HG02884 (cell line): ENCODE measurements at regions not wholly inside any gene's neighbourhood (a gene's known extent, or its start where the extent isn't known, plus 50 kb on each side); places are given as distances from the start of the nearest gene placed in this dataset.

Experiments used
- ATAC-seq: cut with Tn5 transposase; IDR thresholded peaks from one replicate; pipeline ENCODE4 v1.9.1; 2021; ENCODE audit warnings: mild to moderate bottlenecking, moderate library complexity; ENCODE audit not compliant: unreplicated experiment

DNA sequence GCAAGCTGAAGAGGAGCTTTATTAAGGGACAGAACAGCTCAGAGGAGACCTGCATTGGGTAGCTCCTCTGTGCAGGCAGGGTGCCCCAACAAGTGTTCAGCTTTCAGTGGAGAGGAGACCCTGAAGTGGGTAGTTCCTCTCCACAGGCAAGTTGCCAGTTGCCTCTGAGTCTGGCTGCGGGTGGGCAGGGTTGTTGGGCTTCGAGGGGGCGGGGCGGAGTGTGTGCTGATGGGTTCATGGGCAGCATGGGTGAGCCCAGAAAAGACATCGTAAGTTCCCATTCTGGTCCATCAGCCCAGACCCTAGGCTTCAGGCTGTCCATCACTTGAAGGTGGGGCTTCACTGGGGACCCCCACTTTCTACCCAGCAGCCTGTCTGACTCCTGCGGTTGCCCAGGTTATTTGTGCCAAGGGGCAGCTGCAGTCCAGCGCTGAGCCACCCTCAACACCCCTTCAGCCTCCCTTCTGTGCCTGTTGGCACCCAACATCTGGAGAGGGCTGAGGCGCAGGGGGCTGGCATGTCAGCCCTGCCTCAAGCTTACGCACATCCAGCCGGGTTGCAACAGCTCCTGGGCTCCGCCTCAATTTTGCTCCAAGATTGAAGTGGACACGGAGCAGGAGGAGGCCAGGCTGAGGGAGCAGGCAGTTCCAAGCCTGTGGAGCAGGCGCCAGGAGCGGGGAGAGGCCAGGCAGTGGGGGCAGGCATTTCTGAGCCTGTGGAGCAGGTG lies 350.5 kb upstream of the PCDH20 start:
- ATAC-seq: no peak

DNA sequence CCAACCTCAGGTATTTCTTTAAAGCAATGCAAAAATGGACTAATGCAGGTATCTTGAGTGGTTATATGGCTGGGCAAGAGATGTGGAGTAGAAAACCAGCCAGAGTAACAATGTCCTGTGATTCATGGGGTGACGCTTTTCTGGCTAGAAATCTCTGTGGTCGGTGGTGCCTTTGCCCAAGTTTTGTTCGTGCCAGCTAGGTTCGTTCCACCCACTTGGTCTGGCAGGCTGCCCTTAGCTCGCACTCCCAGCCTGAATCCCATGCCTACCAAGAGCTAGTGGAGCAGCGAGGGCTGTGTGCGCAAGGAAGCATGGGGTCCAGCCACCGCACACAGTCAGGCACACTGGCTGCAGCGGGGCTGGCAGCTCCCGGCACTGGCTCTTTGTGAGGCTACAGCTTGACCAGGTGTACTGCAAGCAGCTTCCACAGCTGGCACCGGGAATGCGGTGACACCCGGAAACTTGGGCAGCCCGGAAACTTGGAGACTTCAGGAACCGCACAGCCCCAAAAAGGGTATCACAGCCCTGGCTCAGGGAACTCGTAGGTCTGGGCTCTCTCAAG lies 349.6 kb upstream of the PCDH20 start:
- ATAC-seq: no peak

DNA sequence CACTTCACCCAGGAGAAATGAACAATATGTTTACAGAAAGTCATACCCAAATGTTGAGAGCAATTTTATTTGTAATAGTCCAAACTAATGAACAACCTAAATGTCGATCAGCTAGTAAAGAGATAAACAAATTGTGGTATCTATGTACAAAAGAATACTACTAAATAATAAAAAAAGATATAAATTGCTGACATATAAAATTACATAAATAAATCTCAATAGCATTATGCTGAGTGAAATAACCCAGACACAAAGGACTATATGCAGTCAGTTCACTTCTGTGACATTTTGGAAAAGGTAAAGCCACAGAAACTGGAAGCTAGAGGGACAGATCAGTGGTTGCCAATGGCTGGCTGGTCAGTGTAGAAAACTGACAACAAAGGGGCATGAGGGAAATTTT lies 346.0 kb upstream of the PCDH20 start:
- ATAC-seq: no peak

DNA sequence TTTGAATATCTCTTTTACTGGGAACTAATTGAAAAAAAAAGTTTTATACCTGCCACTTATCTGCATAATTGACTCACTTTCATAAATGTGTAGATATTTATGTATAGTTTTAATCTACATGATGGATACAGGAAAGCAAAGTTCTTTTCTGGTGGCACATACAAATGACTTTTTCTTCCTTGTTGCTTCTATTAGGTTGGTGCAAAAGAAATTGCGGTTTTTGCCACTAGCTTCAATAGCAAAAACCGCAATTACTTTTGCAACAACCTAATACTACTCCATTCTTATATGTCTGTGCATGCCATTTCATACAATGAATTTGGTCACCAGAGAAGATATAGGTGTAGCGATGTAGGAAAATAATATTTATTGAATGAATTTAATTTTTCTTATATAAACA lies 344.5 kb upstream of the PCDH20 start:
- ATAC-seq: no peak

DNA sequence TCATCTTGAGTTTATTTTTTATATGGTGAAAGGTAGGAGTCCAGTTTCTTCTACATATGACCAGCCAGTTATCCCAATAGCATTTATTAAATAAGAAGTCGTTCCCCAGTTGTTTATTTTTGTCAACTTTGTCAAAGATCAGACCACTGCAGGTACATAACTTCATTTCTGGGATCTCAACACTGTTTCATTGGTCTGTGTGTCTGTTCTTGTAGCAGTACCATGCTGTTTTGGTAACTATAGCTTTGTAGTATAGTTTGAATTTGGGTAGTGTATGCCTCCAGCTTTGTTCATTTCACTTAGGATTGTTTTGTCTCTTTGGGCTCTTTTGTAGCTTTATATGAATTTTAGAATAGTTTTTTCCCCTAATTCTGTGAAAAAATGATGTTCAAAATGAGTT lies 340.4 kb upstream of the PCDH20 start:
- no peak for ATAC-seq

DNA sequence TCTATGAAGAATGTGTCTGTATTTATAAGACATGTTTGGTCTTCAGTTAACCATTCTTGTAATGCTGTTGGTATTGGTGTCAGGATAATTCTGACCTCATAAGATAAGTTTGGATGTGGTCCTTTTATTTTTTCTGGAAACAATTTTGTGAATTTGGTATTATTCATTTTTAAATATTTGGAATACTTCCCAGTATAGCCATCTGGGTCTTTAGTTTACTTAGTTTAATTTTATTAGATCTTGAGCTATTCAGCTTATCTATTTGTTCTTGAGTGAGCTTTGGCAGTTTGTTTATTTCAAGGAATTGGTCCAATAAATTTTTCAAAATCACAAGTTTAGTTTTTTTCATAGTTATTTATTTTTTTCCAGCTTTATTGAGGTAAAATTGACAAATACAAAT lies 335.4 kb upstream of the PCDH20 start:
- ATAC-seq: no peak

DNA sequence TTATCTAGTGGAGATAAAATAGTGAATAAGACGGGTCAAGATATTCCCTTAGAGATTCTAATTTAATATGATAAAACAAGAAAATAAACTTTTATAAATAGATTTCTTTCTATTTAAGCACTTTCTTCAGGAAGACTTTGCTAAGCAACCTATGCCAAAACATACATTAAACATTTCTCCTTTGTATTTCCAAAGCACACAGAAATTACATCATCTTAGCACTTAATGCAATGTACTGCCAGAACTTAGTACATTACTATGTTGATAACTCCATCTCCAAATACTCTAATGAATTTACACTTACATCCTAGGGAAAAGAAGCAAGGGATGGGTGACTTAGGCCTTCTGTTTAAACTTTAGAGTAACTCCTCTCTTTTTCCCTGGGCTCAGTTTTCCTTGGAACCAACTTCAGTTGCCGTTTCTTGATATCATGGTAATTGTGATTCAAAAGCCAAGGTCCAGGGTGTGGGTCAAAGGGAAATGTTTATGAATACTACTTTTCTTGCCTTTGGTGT lies 322.6 kb upstream of the PCDH20 start:
- no peak for ATAC-seq

DNA sequence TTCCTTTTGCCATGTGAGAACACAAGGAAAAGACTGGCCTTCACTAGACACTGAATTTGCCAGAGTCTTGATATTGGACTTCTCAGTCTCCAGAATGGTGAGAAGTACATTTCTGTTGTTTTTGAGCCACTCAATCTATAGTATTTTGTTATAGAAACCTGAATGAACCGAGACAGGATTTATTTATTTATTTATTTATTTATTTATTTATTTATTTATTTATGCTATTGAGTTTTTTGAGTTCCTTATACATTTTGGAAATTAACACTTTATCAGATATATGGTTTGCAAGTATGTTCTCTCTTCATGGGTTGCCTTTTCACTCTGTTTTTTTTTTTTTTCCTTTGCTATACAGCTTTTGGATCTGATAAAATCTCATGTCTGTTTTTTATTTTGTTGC lies 319.0 kb upstream of the PCDH20 start:
- ATAC-seq: no peak

DNA sequence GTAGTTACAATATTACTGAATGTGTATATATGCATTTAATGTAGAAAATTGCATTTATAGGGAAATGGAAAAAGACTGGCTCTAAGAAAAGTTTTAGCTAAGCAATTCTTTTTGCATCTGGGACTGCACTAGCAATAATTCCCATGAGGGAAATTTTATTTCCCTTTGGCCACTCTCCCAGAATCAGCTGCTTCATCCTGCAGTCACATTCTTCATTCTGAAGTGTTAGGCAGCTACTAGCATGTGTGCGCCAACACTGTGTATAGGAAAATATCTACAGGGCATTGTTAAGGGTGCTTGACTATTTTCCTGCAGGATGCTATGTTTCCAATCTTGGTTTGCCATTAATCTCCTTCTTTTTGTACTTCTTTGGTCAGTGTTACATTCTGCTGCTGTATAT lies 312.8 kb upstream of the PCDH20 start:
- ATAC-seq: no peak

DNA sequence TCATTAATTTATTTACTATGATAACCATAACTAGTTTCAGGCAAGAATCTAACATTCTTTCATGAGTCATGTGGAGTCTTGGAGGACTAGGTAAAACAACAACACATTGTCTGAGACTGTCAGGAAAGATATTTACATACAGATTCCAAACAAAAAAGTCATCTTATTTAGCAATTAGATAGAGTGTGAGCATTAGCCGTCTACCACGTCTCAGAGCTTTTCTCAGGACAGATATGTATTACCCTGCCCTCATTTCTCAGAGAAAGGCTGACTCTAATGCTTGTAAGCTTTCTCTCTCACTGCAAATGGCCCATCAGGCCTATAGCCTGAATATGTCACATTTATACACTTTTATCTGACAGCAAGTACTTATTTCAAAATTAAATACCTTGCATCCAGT lies 312.1 kb upstream of the PCDH20 start:
- ATAC-seq: no peak

DNA sequence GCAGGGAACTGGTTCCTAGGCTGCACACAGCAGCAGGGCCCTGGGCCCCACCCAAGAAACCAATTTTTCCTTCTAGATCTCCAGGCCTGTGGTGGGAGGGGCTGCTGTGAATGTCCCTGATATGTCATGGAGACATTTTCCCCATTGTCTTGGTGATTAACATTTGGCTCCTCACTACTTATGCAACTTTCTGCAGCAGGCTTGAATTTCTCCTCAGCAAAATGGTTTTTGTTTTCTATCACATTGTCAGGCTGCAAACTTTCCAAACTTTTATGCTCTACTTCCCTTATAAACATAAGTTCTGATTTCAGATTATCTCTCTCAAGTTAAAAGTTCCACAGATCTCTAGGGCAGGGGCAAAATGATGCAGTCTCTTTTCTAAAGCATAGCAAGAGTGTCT lies 310.2 kb upstream of the PCDH20 start:
- ATAC-seq: no peak

DNA sequence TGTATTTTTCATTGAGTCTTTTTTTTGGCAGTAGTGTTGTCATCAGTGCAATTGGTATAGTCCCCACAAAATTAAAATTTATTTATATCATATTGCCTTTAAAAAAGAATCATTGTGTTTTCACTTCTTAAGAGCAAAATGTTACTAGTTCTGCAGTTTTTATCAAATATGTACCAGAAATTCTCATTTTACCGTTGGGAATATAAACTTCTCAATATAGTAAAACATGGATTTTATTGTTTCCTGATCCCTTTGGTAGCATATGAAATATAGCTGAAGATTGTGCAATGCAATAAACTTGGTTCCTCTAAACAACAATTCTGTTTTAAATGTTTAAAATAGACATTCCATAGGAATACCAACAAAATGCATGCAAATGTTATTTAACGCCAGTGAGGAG lies 306.5 kb upstream of the PCDH20 start:
- no peak for ATAC-seq

DNA sequence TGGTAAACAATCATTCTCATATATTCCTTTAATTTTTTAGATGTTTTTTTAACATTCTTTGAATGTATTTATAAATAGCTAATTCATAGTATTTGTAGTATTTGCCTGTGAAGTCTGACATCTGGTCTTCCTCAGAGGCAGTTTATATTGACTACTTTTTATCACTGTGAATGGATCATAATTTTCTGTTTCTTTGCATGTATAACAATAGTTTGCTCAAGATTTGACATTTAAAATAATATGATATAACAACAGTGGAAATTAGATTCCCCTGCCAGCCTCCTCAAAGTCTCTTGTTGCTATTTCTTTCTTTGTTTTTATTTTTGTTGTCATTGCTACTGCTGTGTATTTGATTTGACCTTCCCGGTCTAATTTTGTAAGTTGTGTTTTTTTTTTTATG lies 297.0 kb upstream of the PCDH20 start:
- no peak for ATAC-seq

DNA sequence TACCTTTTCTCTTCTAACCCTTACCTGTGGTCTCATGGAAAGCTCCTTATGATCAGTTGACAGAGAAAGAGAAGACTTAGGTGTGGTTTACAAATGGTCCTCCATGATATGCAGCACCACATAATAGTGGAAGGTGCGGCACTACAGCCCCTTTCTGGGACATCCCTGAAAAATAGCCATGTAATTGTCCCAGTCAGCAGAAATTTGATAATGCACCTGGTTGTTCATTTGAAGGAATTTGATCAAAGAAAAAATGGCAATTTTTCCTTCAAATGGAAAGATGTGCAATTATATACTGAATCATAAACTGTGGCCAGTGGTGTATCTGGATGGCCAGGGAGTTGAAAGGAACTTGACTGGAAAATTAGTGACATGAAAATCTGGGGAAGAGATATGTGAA lies 293.6 kb upstream of the PCDH20 start:
- ATAC-seq: no peak

DNA sequence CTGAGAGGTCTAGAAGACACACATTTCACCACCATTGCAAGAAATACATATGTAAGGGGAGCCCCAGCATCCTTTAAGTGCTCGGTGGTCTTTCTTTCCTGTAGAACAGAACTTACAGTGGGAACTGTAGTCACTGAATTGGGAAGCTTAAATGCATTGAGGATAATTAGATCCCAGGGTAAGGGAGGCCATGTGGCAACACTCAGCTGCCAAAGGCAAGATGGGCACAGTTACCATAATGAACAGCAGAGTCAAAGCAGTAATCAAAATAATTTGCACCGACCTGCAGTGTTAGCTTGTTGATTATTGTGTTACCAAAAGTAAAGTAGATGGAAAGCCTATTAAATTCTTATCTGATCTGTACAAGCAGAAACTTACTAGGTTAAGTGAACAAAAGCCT lies 291.2 kb upstream of the PCDH20 start:
- no peak for ATAC-seq

DNA sequence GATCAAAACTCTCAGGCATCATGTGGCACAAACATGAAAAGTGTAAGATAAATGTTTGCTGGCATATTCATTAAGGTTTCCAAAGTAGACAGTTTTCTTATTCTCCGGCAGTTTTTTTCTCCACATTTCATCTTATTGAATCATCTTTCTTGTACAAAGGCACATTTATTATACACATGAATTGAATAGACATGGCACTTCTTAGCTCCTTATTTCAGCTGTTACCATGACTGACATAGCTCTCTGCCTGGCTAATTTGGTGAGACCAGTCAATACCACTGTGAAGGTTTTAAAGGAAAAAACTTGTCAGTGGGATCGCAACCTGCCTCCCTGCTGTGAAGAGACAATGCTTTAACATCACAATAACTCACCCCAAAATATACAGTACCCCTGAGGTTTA lies 285.0 kb upstream of the PCDH20 start:
- ATAC-seq: no peak

DNA sequence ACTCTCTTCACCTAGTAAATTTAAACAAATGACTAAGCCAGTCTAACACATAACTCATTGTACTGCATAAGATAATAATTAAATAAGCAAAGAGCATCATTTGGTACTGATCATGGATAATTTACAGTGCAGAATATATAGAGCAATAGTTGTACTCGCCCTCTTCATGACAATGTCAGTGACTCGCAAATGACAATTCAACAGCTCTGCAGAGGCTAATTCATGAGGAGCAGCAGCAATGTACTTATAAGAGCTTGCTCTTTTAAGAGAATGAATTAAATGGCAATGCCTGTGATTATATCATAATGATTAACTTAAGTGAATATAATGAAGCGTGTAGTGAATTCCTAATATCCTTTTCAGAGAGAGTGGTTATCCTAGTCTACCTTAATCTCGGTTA lies 284.5 kb upstream of the PCDH20 start:
- ATAC-seq: no peak

DNA sequence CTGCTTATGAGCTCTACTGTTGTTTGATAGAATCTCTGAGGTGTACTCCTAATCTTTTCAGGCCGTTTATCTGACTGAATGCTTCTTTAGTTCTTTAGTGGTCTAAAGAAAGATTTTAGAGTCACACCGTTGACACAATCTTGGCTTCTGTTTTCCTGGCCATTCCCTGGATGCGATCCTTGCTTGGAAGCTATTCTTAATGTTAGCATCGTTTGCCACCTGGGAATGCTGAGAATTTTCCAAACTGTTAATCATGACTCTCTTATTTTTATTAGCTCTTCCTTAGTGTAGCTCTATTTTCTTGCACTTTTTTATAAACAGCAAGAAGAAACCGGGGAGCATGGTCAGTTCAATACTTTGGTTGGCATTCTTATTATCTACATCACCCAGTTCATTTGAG lies 281.0 kb upstream of the PCDH20 start:
- no peak for ATAC-seq

DNA sequence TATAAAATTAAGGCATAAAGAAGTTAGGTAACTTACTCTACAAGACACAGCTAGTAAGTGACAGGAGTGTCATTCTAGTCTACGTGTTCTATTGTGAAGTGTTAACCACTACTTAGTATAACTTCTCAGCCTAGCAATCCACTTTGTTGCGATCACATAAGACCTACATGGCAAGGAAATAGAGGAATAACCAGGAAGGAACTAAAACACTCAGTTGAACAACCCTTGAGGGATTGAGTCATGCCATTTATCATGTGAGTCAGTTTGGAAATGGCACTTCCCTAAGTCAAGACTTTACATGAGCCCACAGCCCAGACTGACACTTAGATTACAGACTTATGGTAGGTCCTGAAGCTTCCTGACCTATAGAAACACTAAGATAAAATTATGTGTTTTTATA lies 279.5 kb upstream of the PCDH20 start:
- ATAC-seq: no peak

DNA sequence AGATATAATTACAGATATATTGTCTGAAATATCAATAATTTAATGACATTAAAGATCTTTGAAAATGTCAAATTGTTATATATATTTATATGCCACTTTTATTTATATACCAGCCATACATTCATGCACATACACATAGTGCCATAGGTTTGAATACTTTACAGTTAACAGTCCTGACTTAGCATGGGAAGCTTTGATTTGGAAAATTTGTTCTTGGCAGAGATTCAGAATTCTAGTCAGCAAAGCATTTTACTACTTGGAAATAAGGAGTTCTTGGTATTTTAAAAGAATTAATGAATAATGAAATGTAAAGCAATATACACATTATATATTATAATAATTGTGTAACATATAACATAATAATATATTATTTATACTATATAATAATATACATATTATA lies 277.0 kb upstream of the PCDH20 start:
- ATAC-seq: no peak

DNA sequence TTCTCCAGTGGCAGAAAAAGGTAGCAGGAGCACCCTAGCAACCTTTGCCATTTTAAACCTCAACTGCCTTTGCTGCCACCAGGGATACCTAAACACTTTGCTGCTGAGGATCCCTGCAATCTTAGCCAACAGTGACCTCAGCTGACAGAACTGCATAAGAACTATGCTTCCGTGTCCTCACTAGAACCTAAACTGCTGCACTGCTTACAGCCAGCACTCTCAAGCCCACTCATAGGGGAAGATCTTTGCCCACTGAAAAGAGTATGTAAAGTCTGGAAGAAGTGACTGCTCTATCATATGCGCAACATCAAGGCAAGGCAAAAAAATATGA lies 270.0 kb upstream of the PCDH20 start:
- no peak for ATAC-seq

DNA sequence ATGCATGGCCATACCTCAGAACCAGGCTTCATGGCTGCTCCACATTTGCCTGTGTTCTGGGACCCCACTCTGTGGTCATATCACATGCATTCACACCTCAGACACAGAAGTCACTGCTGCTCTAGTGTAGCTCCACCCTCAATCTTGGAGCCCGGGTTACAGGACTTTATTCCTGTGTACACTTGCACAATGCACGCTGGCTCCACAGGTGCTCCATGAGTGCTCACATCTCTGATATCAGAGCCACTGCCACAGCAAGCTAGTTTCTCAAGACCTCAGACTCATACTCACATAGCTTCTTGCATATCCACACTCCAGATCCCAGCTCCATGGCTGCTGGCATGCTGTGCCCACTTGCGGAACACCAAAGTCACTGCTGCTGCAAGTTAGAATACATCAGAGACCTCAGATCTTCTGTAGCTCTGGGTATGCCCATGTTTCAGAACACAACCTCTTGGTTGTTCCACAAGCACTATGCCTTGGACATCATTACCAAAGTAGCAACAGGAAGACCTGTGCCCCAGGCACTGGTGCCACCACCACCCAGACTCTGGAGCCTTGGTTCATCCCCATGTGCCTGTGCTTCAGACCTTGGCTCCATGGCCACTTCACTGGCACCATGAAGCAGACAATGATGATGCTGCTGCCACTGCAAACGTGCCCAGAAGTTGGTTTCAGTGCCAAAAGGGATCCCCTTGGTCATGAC lies 269.5 kb upstream of the PCDH20 start:
- no peak for ATAC-seq
